GM18519 (cell line): ENCODE measurements at regions not wholly inside any gene's neighbourhood (a gene's known extent, or its start where the extent isn't known, plus 50 kb on each side); places are given as distances from the start of the nearest gene placed in this dataset.

Source experiments
- ATAC-seq: cut with Tn5 transposase; IDR thresholded peaks from one replicate; pipeline ENCODE4 v1.9.1; 2021; ENCODE audit warnings: mild to moderate bottlenecking, moderate library complexity; ENCODE audit not compliant: unreplicated experiment, low FRiP score

GRCh38 chr12:130016986-130017385 lies 113.2 kb upstream of the TMEM132D start:
- ATAC-seq, result no peak

- ATAC-seq, result no peak
Observed at GRCh38 chr12:130017591-130018449, 114.0 kb upstream of the TMEM132D start.

- ATAC-seq, result no peak
Observed at GRCh38 chr12:130018614-130019013, 114.8 kb upstream of the TMEM132D start.

- no peak for ATAC-seq
Observed at GRCh38 chr12:130026608-130027176, 122.9 kb upstream of the TMEM132D start.

DNA sequence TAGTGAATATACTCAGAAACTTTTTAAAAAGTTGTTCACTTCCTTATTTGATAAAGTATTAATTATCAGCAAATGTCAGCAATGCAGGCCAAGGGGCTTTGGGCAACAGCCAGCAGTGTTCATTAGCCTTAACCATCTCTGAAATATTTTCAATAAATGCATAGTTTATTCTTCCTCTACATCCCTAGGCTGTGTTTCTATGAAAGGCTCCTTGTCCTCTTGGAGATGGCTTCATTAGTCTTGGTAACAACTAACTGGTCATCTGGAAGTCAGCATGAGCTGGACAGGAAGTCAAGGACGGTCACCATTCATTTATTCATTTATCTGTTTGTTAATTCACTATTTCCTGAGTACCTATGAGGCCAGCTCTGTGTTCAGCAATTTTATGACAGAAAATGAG lies 124.0 kb upstream of the TMEM132D start:
- no peak for ATAC-seq

GRCh38 chr12:130029151-130029550 lies 125.3 kb upstream of the TMEM132D start:
- ATAC-seq, result no peak

DNA sequence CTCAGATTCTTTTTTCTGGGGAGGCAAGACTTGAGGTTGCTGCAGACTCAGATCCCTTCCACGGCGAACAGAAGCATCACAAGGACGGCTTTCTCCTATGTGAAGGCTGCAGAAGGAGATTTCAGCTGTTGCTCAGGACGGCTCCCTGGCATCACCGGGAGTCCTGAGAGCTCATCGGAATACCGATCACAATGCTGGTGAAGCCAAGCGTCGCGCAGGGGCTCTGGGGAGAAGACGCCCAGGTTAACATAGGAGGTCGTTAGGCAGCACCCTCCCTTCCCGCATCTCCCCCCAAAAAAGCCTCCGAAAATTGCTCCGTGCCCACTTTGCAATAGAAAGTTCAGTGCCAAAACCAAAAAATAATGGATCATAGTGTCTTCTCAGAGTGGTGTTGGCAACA lies 127.2 kb upstream of the TMEM132D start:
- no peak for ATAC-seq

- peak; percentile 65 for ATAC-seq
Observed at GRCh38 chr12:130031571-130032189, 127.9 kb upstream of the TMEM132D start.

DNA sequence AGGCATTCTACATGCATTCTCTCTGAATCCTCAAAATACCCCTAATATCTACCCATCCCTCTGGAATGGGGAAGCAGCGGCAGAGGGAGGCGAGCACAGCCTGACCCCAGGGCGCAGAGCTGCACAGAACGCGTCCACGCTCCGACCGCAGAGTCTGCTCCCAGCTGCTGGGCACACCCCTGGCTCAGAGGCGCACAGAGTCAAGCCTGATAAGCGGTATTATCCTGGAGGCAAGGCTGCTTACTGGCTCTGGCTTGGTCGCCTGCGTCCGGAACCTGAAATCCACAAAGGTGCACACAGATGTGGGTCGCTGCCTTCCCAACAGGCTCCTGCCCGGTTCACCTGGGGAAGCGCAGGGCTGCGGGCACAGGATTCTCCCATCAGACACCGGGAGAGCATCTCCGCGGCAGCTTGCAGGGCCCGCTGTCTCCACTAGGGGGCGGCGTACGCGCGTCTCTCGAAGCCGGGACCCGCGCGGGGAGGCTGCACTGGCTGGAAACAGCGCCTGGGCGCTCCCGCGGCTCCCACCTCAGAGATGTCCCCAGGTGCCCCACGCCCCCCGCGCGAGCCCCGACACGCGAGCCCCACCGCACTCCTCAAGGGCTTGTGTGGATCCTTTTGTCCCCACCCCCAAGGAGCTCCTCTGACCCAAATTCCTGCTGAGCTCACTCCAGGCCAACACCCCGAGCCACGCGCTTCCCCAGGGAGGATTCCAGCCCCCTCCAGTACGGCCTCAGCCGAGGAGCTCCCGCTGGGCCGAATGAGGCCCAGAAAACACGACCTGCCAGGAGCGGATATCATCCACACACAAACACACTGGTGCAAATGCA lies 120.1 kb upstream of the FZD10 start:
- no peak for ATAC-seq

- ATAC-seq, result no peak
Observed at GRCh38 chr12:130043685-130044406, 118.4 kb upstream of the FZD10 start.

GRCh38 chr12:130044991-130045621 lies 117.2 kb upstream of the FZD10 start:
- no peak for ATAC-seq

GRCh38 chr12:130049666-130050065 lies 112.6 kb upstream of the FZD10 start:
- no peak for ATAC-seq

DNA sequence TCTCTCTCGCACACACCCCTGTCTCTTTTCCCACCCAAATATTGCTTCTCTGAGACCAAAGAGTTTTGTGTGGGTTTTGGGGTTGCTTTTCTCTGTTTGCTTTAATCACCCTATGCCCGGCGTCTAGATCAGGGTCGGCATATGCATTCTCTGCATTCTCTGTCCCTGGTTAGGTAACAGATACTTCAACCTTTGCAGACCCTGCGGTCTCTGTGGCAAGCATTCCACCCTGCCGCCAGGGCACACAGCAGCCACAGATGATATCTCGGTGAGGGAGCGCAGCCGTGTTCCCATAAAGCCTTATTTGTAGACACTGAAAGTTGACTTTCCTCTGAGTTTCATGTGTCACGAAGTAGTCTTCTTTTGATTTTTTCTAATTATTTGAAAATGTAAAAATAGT lies 110.4 kb upstream of the FZD10 start:
- no peak for ATAC-seq

DNA sequence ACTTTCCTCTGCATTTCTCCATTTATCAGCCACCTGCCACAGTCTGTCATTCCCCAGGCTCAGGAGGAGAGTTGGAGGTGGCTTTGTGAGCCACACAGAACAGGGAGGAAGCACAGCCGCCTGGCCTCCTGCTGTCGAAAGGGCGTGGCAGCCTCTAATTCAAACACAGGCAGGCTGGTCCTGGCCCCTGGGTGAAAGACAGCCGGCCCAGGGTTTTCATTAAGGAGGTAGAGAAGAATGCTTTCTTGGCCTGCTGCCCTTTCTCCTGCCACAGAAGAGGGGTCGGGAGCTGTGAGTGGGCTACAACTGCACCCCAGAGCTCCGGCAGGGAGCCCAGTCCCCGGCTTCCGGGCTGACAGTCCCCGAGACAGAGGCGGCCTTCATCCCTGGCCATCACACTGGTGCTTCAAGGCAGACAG lies 108.6 kb upstream of the FZD10 start:
- no peak for ATAC-seq

DNA sequence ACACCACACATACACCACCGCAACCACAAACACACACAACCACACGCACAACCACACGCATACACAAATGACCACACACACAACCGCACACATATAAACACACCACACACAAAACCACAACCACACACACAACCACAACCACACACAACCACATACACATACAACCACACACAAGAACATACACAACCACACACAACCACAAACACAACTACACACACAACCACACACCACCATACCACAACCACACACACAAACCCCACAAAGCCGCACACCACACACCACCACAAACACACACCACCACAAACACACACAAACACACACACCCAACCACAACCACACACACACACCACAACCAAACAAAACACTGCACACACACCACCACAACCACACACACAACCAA lies 107.5 kb upstream of the FZD10 start:
- ATAC-seq, result no peak

- ATAC-seq, result no peak
Observed at GRCh38 chr12:130058926-130059472, 103.3 kb upstream of the FZD10 start.

GRCh38 chr12:130063866-130064265 lies 98.4 kb upstream of the FZD10 start:
- ATAC-seq, result no peak

DNA sequence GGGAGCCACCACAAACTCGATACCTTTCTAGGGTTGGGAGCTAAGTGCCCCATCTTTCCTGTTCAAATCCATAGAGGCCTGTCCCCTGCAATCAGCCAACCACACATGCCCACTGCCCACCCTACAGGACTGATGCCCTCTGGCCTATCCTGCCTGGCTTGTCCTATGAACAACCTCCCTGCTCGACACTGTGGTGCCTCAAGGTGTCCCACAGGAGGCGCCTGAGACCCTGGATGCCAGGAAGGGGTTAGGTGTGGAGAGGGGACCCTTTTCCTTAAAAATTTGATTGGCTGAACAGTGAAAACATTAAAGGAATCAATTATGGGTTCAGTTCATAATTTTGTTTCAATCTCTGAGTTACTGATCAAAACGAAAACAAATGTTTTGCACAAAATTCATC lies 97.3 kb upstream of the FZD10 start:
- no peak for ATAC-seq

DNA sequence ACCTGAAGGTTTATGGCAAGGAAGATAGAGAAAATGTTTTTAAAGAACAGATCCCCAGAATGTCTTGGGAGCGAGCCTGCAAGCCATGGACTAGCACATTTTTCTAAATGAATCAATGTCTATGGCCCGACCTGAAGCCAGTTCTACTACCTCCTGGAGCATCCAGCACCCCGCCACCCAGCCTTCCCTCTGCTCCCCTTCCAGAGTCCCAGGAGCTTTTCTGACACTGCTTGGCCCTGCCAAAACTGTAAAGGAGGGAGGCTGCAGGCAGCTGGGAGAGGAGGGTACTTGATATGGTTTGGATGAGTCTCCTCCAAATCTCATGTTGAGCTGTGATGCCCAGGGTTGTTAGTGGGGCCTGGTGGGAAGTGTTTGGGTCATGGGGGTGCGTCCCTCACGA lies 95.5 kb upstream of the FZD10 start:
- ATAC-seq, result no peak
